Activated gamma-delta T cell treated with anti-CD3 and anti-CD28 coated beads, Interleukin-2, amount 50 U/mL, for 16 hours (primary cell): ENCODE measurements at regions not wholly inside any gene's neighbourhood (a gene's known extent, or its start where the extent isn't known, plus 50 kb on each side); places are given as distances from the start of the nearest gene placed in this dataset.
"Not testable (repeated sequence)": the region's sequence is repeated elsewhere in the genome, so short reads cannot be mapped to it uniquely, and the experiment has no call there.

Experiments used
- DNase-seq: peaks from one replicate; pipeline ENCODE4 v3.0.0-alpha.2; 2020; ENCODE audit warnings: low read depth

GRCh38 chr9:97248252-97248651, 59.2 kb upstream of the CCDC180 start:
- DNase-seq: not testable (repeated sequence)

GRCh38 chr9:97243606-97244005, 63.9 kb upstream of the CCDC180 start:
- DNase-seq: no peak

- not testable (repeated sequence) for DNase-seq
These were observed 66.0 kb upstream of the CCDC180 start for GRCh38 chr9:97241430-97241829.

- DNase-seq: peak; percentile 58
These were observed 69.2 kb upstream of the CCDC180 start for GRCh38 chr9:97237951-97238889.

- DNase-seq: no peak
These were observed 70.1 kb upstream of the CCDC180 start for GRCh38 chr9:97237311-97237786.

GRCh38 chr9:97233009-97233400, 74.5 kb upstream of the CCDC180 start:
- not testable (repeated sequence) for DNase-seq

- DNase-seq: not testable (repeated sequence)
These were observed 75.1 kb upstream of the CCDC180 start for GRCh38 chr9:97232060-97233008.

GRCh38 chr9:97222393-97222792, 85.1 kb upstream of the CCDC180 start:
- not testable (repeated sequence) for DNase-seq

- peak; percentile 29 for DNase-seq
These were observed 85.7 kb upstream of the CCDC180 start for GRCh38 chr9:97221478-97222355.

GRCh38 chr9:97220894-97221477, 86.5 kb upstream of the CCDC180 start:
- DNase-seq: no peak

- DNase-seq: not testable (repeated sequence)
These were observed 87.1 kb upstream of the CCDC180 start for GRCh38 chr9:97220396-97220795.

GRCh38 chr9:97219443-97220140, 87.9 kb upstream of the CCDC180 start:
- DNase-seq: not testable (repeated sequence)

- not testable (repeated sequence) for DNase-seq
These were observed 92.3 kb upstream of the CCDC180 start for GRCh38 chr9:97215127-97215526.

- not testable (repeated sequence) for DNase-seq
These were observed 92.9 kb upstream of the CCDC180 start for GRCh38 chr9:97214556-97214955.

GRCh38 chr9:97199683-97200082, 107.8 kb upstream of the CCDC180 start:
- not testable (repeated sequence) for DNase-seq

GRCh38 chr9:97193767-97194166, 113.7 kb upstream of the CCDC180 start:
- not testable (repeated sequence) for DNase-seq

GRCh38 chr9:97188545-97188944, 118.9 kb upstream of the CCDC180 start:
- no peak for DNase-seq

GRCh38 chr9:97187706-97188105, 119.8 kb upstream of the CCDC180 start:
- DNase-seq: not testable (repeated sequence)

GRCh38 chr9:97186493-97186892, 121.0 kb upstream of the CCDC180 start:
- DNase-seq: no peak

- not testable (repeated sequence) for DNase-seq
These were observed 124.9 kb upstream of the CCDC180 start for GRCh38 chr9:97182532-97182931.
